Bronchial epithelial cell (primary cell): ENCODE measurements at regions not wholly inside any gene's neighbourhood (a gene's known extent, or its start where the extent isn't known, plus 50 kb on each side); places are given as distances from the start of the nearest gene placed in this dataset.
"Not testable (repeated sequence)": the region's sequence is repeated elsewhere in the genome, so short reads cannot be mapped to it uniquely, and the experiment has no call there.

Experiments used
- DNase-seq: peaks from one replicate; pipeline ENCODE4 v3.0.0-alpha.2; 2010; ENCODE audit warnings: low read depth
- FAIRE-seq: peaks from 2 replicates; lab custom pipeline; 2011; peaks lifted over from hg19 to GRCh38; lab: Jason Lieb, UNC
- H3K27me3 ChIP-seq: 2 replicates; pipeline ENCODE4 v1.5.1; 2011; ENCODE audit warnings: low read length; ENCODE audit not compliant: control insufficient read depth, insufficient read depth
- H3K36me3 ChIP-seq: 2 replicates; pipeline ENCODE4 v1.5.1; 2011; ENCODE audit warnings: low read length; ENCODE audit not compliant: control insufficient read depth, insufficient read depth
- H3K4me3 ChIP-seq: 2 replicates; pipeline ENCODE4 v1.5.1; 2011; ENCODE audit warnings: mild to moderate bottlenecking, low read depth, low read length, control low read depth
- TF ChIP-seq, protein P1 (sequence below): IDR thresholded peaks from 2 replicates; pipeline ENCODE4 v1.5.1; 2011; ENCODE audit warnings: mild to moderate bottlenecking, moderate library complexity, low read length, control low read depth, inconsistent platforms; ENCODE audit not compliant: insufficient read depth, severe bottlenecking

DNA sequence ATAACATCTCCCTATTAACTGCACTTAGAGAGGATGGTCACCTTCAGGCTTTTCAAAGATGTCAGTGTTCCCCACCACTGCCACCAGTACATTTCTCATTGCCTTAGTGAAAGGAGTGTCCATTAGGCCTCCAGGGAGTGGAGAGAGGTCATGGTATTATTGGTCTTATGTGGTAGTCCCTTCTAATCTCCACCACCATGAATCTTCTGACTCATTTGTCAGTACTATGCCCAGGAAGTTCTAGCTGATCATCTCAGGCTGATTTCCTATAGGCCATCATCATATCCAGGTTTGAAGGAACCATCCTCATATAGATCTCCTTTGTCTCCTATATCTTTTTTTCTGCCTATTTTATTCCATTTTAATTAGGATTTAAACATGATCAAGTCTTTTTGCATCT, 221.5 kb downstream of the CYB561 start:
- no peak for DNase-seq
- no peak for FAIRE-seq

DNA sequence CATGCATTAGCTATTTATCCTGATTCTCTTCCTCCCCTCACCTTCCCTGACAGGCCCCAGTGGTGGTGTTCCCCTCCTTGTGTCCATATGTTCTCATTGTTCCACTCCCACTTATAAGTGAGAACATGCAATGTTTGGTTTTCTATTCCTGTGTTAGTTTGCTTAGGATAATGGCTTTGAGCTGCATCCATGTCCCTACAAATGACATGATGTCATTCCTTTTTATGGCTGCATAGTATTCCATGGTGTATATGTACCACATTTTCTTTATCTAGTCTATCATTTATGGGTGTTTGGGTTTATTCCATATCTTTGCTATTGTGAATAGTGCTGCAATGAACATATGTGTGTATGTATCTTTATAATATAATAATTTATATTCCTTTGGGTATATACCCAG, 219.4 kb downstream of the CYB561 start:
- H3K27me3 ChIP-seq, FAIRE-seq, H3K4me3 ChIP-seq, DNase-seq, H3K36me3 ChIP-seq: not testable (repeated sequence)

More for the DNA sequence above, 221.5 kb downstream of the CYB561 start:
- H3K36me3 ChIP-seq, result peaks cover 6% of the 10 kb centered on the region
- H3K27me3 ChIP-seq, result no peaks in the 10 kb centered on the region
- TF ChIP-seq, protein P1, sequence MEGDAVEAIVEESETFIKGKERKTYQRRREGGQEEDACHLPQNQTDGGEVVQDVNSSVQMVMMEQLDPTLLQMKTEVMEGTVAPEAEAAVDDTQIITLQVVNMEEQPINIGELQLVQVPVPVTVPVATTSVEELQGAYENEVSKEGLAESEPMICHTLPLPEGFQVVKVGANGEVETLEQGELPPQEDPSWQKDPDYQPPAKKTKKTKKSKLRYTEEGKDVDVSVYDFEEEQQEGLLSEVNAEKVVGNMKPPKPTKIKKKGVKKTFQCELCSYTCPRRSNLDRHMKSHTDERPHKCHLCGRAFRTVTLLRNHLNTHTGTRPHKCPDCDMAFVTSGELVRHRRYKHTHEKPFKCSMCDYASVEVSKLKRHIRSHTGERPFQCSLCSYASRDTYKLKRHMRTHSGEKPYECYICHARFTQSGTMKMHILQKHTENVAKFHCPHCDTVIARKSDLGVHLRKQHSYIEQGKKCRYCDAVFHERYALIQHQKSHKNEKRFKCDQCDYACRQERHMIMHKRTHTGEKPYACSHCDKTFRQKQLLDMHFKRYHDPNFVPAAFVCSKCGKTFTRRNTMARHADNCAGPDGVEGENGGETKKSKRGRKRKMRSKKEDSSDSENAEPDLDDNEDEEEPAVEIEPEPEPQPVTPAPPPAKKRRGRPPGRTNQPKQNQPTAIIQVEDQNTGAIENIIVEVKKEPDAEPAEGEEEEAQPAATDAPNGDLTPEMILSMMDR, result no peak
- no peak overlapping the region for H3K4me3 ChIP-seq

DNA sequence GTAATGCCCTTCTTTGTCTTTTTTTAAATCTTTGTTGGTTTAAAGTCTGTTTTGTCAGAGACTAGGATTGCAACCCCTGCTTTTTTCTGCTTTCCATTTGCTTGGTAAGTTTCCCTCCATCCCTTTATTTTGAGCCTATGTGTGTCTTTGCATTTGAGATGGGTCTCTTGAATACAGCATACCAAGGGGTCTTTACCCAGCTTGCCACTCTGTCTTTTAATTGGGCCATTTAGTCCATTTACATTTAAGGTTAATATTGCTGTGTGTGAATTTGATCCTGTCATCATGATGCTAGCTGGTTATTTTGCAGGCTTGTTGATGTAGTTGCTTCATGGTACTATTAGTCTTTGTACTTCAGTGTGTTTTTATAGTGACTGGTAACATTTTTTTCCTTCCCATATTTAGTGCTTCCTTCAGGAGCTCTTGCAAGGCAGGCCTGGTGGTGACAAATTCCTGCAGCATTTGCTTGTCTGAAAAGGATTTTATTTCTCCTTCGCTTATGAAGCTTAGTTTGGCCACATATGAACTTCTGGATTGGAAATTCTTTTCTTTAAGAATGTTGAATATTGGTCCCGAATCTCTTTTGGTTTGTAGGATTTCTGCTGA, 215.0 kb downstream of the CYB561 start:
- FAIRE-seq, H3K27me3 ChIP-seq, H3K4me3 ChIP-seq, DNase-seq, H3K36me3 ChIP-seq: not testable (repeated sequence)

DNA sequence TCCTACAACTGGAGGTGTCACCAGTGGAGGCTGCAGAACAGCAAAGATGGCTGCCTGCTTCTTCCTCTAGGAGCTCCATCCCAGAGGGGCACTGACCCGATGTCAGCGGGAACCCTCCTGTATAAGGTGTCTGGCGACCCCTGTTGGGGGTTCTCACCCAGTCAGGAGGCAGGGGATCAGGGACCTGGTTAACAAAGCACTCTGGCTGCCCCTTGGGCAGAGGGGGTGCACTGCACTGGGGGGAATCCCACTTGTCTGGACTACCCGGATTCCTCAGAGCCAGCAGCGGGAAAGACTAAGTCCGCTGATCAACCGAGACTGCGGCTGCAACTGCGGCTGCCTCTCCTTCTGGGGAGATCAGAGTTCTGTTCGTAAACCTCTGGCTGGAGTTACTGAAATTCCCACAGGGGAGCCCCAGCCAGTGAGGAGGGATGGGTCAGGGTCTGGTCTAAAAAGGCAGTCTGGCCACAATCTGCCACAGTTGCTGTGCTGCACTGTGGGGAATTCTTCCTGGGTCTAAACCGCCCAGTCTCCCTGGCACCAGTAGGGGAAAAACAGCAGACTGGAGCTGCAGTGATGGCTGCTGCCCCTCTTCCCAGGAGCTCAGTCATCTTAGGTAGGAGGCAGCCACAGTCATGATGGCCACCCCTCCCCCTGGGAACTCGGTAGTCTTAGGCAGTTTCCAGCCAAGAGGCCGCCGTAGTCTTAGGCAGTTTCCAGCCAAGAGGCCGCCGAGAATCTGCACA, 213.4 kb downstream of the CYB561 start:
- TF ChIP-seq, protein P1, result no peak
- no peaks in the 10 kb centered on the region for H3K27me3 ChIP-seq
- H3K4me3 ChIP-seq, result no peak overlapping the region
- H3K36me3 ChIP-seq, result no peaks in the 10 kb centered on the region
- DNase-seq (no peak), FAIRE-seq (no peak)

DNA sequence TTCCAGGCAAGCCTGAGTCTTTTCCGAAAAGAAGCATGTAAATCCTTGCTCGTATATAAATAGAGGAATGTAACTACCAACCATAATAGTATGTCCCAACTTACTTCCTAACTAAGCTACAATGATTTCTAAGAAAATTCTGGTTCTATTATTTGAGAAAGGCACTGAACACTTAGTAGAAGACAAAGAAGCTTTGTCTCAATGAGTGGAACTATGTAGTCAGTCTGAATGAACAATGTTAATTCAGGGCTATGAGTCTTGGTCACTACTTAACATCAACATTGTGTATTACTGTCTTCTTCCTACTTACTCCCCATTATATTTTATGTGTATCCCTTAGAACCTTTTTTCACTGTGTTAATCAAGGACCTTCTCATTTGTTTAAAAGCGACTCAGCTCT, 206.0 kb downstream of the CYB561 start:
- DNase-seq (no peak), FAIRE-seq (no peak)
- TF ChIP-seq, protein P1, result no peak
- H3K36me3 ChIP-seq, result peaks cover 6% of the 10 kb centered on the region
- H3K27me3 ChIP-seq, result no peaks in the 10 kb centered on the region
- no peak overlapping the region for H3K4me3 ChIP-seq

DNA sequence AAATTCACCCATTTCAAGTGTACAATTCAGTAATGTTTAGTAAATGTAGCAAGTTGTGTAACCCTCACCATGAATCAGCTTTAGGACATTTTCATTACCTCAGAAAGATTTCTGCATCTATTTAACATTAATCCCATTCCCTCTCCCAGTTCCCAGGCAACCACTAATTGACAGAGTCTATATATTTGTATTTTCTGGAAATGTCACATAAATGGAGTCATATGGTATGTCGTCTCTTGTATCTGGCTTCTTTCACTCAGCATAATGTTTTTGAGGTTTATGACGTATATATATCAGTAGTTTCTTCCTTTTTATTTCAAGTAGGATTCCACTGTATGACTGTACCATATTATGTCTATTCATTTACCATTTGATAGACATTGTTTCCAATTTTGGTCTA, 199.8 kb downstream of the CYB561 start:
- Histone ChIP-seq H3K27me3 (no peaks in the 10 kb centered on the region), H3K36me3 (peaks cover 2% of the 10 kb centered on the region), H3K4me3 (no peak overlapping the region)
- DNase-seq, result no peak
- TF ChIP-seq, protein P1, result no peak
- no peak for FAIRE-seq
